Gastroesophageal sphincter (tissue), 3 donors: ENCODE measurements at regions not wholly inside any gene's neighbourhood (a gene's known extent, or its start where the extent isn't known, plus 50 kb on each side); places are given as distances from the start of the nearest gene placed in this dataset.
"Not testable (repeated sequence)": the region's sequence is repeated elsewhere in the genome, so short reads cannot be mapped to it uniquely, and the experiment has no call there.

Experiments
- CTCF ChIP-seq, 4 experiments: fragments of 200-600 bp in 2 of 4; fragments of 450-650 bp in 2 of 4; sonication (generic) in 1 of 4; IDR thresholded peaks; one replicate each; pipeline ENCODE4 v1.5.1; 2017 to 2019; ENCODE audit warnings: antibody characterized with exemption in 4 of 4, mild to moderate bottlenecking in 2 of 4, moderate library complexity in 2 of 4
- EP300 ChIP-seq: sonication (generic); formaldehyde crosslinking; IDR thresholded peaks from one replicate; pipeline ENCODE4 v1.6.1; 2017; ENCODE audit warnings: antibody characterized with exemption, mild to moderate bottlenecking
- POLR2A ChIP-seq, 2 donors: fragments of 450-650 bp; IDR thresholded peaks; one replicate each; pipeline ENCODE4 v1.6.1; 2017; ENCODE audit warnings: antibody characterized with exemption in 2 of 2, mild to moderate bottlenecking in 2 of 2, moderate library complexity in 1 of 2
- POLR2AphosphoS5 ChIP-seq: sonication (generic); formaldehyde crosslinking; IDR thresholded peaks from one replicate; pipeline ENCODE4 v1.6.1; 2017; ENCODE audit warnings: antibody characterized with exemption

DNA sequence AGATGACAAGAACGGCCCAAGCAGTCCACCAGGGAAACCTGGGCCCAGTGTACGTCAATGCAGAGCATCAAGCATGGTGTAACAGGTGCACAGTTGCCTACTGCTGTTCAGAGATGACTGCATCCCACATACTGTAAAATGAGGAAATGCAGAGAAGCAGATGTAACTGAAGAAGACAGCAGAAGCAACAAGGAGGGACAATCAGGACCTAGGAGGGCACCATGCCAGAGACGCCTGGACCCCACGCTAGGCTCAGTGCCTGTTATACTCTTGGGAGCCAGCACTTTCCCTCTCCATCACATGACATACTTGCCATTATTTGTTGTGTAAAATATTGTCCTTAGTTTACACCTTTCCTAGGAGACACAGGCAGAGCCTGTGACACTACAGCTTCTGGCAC lies 57.6 kb upstream of the ZNG1F start:
- TF ChIP-seq CTCF (IDR thresholded peaks at IDR 0.05); EP300; POLR2AphosphoS5; POLR2A (IDR thresholded peaks at IDR 0.05): not testable (repeated sequence)
